ENCODE measurements at regions not wholly inside any gene's neighbourhood (a gene's known extent, or its start where the extent isn't known, plus 50 kb on each side); places are given as distances from the start of the nearest gene placed in this dataset.

- no peak overlapping the region for H3K4me3 ChIP-seq (ENCODE audit: low read depth, low read length)
- TF ChIP-seq POLR2A (IDR thresholded peaks at IDR 0.05; ENCODE audit: extremely low read depth, insufficient read length) (no peak), MYC (IDR thresholded peaks at IDR 0.05; ENCODE audit: low read depth, low read length) (no peak), MAX (IDR thresholded peaks at IDR 0.05; ENCODE audit: low read depth, low read length) (no peak), CTCF (IDR thresholded peaks at IDR 0.05; ENCODE audit: low read depth, low read length) (no peak)
- no peak for DNase-seq (ENCODE audit: low read depth)
These were observed 299.7 kb downstream of the CWC27 start for GRCh38 chr5:65068410-65068809.

- no peak for TF ChIP-seq MYC (IDR thresholded peaks at IDR 0.05; ENCODE audit: low read depth, low read length)
- no peak for TF ChIP-seq MAX (IDR thresholded peaks at IDR 0.05; ENCODE audit: low read depth, low read length)
- no peak for TF ChIP-seq POLR2A (IDR thresholded peaks at IDR 0.05; ENCODE audit: extremely low read depth, insufficient read length)
- TF ChIP-seq CTCF (IDR thresholded peaks at IDR 0.05; ENCODE audit: low read depth, low read length): no peak
- no peak for DNase-seq (ENCODE audit: low read depth)
These were observed 301.3 kb downstream of the CWC27 start for GRCh38 chr5:65070026-65070425.

GRCh38 chr5:65072850-65073249 is 304.1 kb downstream of the CWC27 start:
- TF ChIP-seq CTCF (IDR thresholded peaks at IDR 0.05; ENCODE audit: low read depth, low read length): no peak
- DNase-seq (ENCODE audit: low read depth): no peak
- H3K4me3 ChIP-seq (ENCODE audit: low read depth, low read length): no peak overlapping the region

More at GRCh38 chr5:65070026-65070425, 301.3 kb downstream of the CWC27 start:
- H3K4me3 ChIP-seq (ENCODE audit: low read depth, low read length): no peak overlapping the region

- no peak for DNase-seq (ENCODE audit: low read depth)
- TF ChIP-seq POLR2A (IDR thresholded peaks at IDR 0.05; ENCODE audit: extremely low read depth, insufficient read length) (no peak), MAX (IDR thresholded peaks at IDR 0.05; ENCODE audit: low read depth, low read length) (no peak), CTCF (IDR thresholded peaks at IDR 0.05; ENCODE audit: low read depth, low read length) (no peak), MYC (IDR thresholded peaks at IDR 0.05; ENCODE audit: low read depth, low read length) (no peak)
- no peak overlapping the region for H3K4me3 ChIP-seq (ENCODE audit: low read depth, low read length)
These were observed 304.5 kb downstream of the CWC27 start for GRCh38 chr5:65073250-65073661.

- no peak overlapping the region for H3K4me3 ChIP-seq (ENCODE audit: low read depth, low read length)
- DNase-seq (ENCODE audit: low read depth): no peak
- no peak for TF ChIP-seq MYC (IDR thresholded peaks at IDR 0.05; ENCODE audit: low read depth, low read length)
- TF ChIP-seq POLR2A (IDR thresholded peaks at IDR 0.05; ENCODE audit: extremely low read depth, insufficient read length): no peak
- TF ChIP-seq CTCF (IDR thresholded peaks at IDR 0.05; ENCODE audit: low read depth, low read length): no peak
- TF ChIP-seq MAX (IDR thresholded peaks at IDR 0.05; ENCODE audit: low read depth, low read length): no peak
These were observed 307.0 kb downstream of the CWC27 start for GRCh38 chr5:65075623-65076250.
